Mucosa of descending colon (tissue), 3 donors: ENCODE measurements at regions not wholly inside any gene's neighbourhood (a gene's known extent, or its start where the extent isn't known, plus 50 kb on each side); places are given as distances from the start of the nearest gene placed in this dataset.

Source experiments
- ATAC-seq: fragments of 200-7000 bp; cut with Tn5 transposase; one replicate; pipeline ENCODE4 v1.9.1; 2020; ENCODE audit warnings: mild to moderate bottlenecking, moderate library complexity
- DNase-seq, 3 donors: peaks; one replicate each; pipeline ENCODE4 v3.0.0-alpha.2; 2020
- H3K36me3 ChIP-seq: fragments of 200-600 bp; one replicate; pipeline ENCODE4 v1.8.0; 2021; ENCODE audit warnings: low read depth, mild to moderate bottlenecking
- H3K4me1 ChIP-seq: fragments of 200-600 bp; one replicate; pipeline ENCODE4 v1.8.0; 2021; ENCODE audit warnings: low read depth, mild to moderate bottlenecking
- H3K4me3 ChIP-seq: fragments of 200-600 bp; one replicate; pipeline ENCODE4 v1.8.0; 2021; ENCODE audit warnings: mild to moderate bottlenecking
- H3K9me3 ChIP-seq: fragments of 200-600 bp; one replicate; pipeline ENCODE4 v1.8.0; 2021; ENCODE audit warnings: mild to moderate bottlenecking
- intact Hi-C, 2 donors: fragments of 100-400 bp; cut with DNase I in 1 of 2; cut with micrococcal nuclease in 1 of 2; formaldehyde crosslinking; loops; one replicate each; pipeline versions ENCODE4 v1.11.0 to v1.11.1; 2022; cut with DNase I, micrococcal nuclease
- TF ChIP-seq, protein P1 (sequence below): fragments of 200-600 bp; IDR thresholded peaks from one replicate; pipeline ENCODE4 v1.8.0; 2022; ENCODE audit warnings: antibody characterized with exemption, mild to moderate bottlenecking
- donor health status: DM: no; HTN: no; CAD: no; lungs with moderate emphysema.
- donor health status: DM: no; HTN: no; CAD: no.
- donor health status: DM: no; HTN: yes; CAD: no.

DNA sequence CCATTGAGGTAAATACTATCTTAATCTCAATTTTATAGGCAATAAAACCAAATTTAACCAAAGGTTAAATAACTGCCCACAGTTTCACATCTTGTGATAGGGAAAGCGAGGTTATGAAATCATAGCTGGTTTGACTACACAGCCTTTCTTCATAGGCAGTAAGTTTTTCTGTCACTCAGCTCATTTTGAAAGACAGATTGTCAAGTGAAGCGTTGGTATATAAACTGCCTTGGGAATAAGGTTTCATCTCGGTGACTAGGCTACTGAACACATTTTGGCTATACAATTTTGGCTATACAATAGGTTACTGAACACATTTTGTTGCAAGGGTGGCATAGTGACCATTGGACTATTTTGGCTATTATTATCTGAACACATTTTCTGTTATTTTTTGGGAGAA, 793.7 kb downstream of the TRHDE start:
- H3K4me3 ChIP-seq: no peak overlapping the region
- ATAC-seq (no peak), DNase-seq (no peak)
- no peaks in the 10 kb centered on the region for H3K36me3 ChIP-seq
- TF ChIP-seq, protein P1, sequence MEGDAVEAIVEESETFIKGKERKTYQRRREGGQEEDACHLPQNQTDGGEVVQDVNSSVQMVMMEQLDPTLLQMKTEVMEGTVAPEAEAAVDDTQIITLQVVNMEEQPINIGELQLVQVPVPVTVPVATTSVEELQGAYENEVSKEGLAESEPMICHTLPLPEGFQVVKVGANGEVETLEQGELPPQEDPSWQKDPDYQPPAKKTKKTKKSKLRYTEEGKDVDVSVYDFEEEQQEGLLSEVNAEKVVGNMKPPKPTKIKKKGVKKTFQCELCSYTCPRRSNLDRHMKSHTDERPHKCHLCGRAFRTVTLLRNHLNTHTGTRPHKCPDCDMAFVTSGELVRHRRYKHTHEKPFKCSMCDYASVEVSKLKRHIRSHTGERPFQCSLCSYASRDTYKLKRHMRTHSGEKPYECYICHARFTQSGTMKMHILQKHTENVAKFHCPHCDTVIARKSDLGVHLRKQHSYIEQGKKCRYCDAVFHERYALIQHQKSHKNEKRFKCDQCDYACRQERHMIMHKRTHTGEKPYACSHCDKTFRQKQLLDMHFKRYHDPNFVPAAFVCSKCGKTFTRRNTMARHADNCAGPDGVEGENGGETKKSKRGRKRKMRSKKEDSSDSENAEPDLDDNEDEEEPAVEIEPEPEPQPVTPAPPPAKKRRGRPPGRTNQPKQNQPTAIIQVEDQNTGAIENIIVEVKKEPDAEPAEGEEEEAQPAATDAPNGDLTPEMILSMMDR: no peak
- H3K4me1 ChIP-seq: no peaks in the 10 kb centered on the region
- intact Hi-C loops: no loop called here
- peaks cover 6% of the 10 kb centered on the region for H3K9me3 ChIP-seq

- no peak for DNase-seq
- intact Hi-C loops: no loop called here
- H3K4me1 ChIP-seq: no peaks in the 10 kb centered on the region
- ATAC-seq: no peak
- TF ChIP-seq, protein P1: no peak
- peaks cover 11% of the 10 kb centered on the region for H3K9me3 ChIP-seq
- no peaks in the 10 kb centered on the region for H3K36me3 ChIP-seq
- H3K4me3 ChIP-seq: no peak overlapping the region
Measured at GRCh38 chr12:73067616-73068015, 795.4 kb downstream of the TRHDE start.

DNA sequence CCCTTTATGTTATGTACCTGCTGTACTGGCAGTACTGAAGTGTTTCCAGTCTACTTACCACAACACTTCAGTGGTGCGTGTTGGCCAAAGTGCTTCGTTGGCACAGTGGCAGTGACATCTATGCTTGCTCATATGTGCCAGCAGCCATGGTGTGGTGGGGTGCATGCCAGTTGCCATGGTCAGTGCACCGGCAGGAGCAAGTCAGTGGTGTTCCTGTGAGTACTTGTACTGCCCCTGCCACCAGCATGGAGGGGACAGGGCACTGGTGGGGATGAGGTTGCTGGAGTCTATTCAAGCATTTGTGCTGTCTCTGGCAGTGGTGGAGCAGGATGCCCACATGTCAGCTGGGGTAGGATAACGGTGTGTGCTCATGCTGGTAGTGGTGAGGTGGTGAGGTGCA, 800.0 kb downstream of the TRHDE start:
- intact Hi-C loops: no loop called here
- peaks cover 44% of the 10 kb centered on the region for H3K9me3 ChIP-seq
- no peaks in the 10 kb centered on the region for H3K4me1 ChIP-seq
- DNase-seq (no peak), ATAC-seq (no peak)
- TF ChIP-seq, protein P1: no peak
- no peaks in the 10 kb centered on the region for H3K36me3 ChIP-seq
- no peak overlapping the region for H3K4me3 ChIP-seq

- DNase-seq: no peak
- Histone ChIP-seq H3K4me1 (no peaks in the 10 kb centered on the region), H3K36me3 (no peaks in the 10 kb centered on the region), H3K4me3 (no peak overlapping the region), H3K9me3 (peaks cover 40% of the 10 kb centered on the region)
- TF ChIP-seq, protein P1: no peak
- ATAC-seq: no peak
- intact Hi-C loops: no loop called here
Measured at GRCh38 chr12:73076760-73077159, 804.6 kb downstream of the TRHDE start.

DNA sequence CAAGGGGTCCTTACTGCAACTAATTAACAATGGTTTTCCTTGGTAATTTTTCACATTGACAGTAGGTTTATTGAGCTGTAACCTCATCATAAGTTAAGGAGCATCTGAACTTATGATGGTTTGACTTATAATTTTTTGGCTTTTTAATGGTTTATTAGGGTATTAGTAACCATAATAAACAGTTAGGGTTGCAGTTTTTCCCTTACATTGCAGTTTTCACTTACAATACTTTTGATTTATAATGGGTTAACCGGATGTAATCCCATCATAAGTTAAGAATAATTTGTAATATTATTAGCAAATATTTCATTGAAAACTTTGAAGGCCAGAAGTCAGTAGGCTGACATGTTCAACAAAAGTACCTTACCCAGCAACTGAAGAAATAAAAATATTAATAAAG, 811.6 kb downstream of the TRHDE start:
- no peaks in the 10 kb centered on the region for H3K4me1 ChIP-seq
- no peak for ATAC-seq

More for the DNA sequence above, 811.6 kb downstream of the TRHDE start:
- intact Hi-C loops: no loop called here
- TF ChIP-seq, protein P1: no peak
- Histone ChIP-seq H3K4me3 (no peak overlapping the region), H3K36me3 (no peaks in the 10 kb centered on the region), H3K9me3 (peaks cover 23% of the 10 kb centered on the region)
- DNase-seq: no peak
